Panc1 (cell line): ENCODE measurements at regions not wholly inside any gene's neighbourhood (a gene's known extent, or its start where the extent isn't known, plus 50 kb on each side); places are given as distances from the start of the nearest gene placed in this dataset.

Source experiments
- CTCF ChIP-seq: fragments of 450-650 bp; IDR thresholded peaks from 2 replicates; pipeline ENCODE4 v1.5.1; 2017; ENCODE audit warnings: mild to moderate bottlenecking
- POLR2AphosphoS5 ChIP-seq: IDR thresholded peaks from 2 replicates; pipeline ENCODE4 v1.6.1; 2012; ENCODE audit warnings: mild to moderate bottlenecking, low read depth, low read length, moderate library complexity
- REST ChIP-seq, 2 experiments: IDR thresholded peaks; 2 replicates each; pipeline ENCODE4 v1.6.1; 2011 to 2012; ENCODE audit warnings: low read depth in 2 of 2, control low read depth in 1 of 2, low read length in 1 of 2, mild to moderate bottlenecking in 1 of 2, moderate library complexity in 1 of 2; ENCODE audit not compliant: insufficient read depth in 1 of 2
- SIN3A ChIP-seq: IDR thresholded peaks from 2 replicates; pipeline ENCODE4 v1.6.1; 2012; ENCODE audit warnings: low read depth, mild to moderate bottlenecking, low read length, moderate library complexity, borderline replicate concordance; ENCODE audit not compliant: insufficient read depth
- TCF7L2 ChIP-seq: IDR thresholded peaks from 2 replicates; pipeline ENCODE4 v1.6.1; 2011; ENCODE audit warnings: mild to moderate bottlenecking, low read depth, low read length, inconsistent platforms

GRCh38 chr16:65842067-65842466, 524.4 kb upstream of the CDH5 start:
- TF ChIP-seq CTCF (no peak), REST (IDR thresholded peaks at IDR 0.05; ENCODE audit: insufficient read depth in 1 of 2, low read depth in 2 of 2, low read length in 1 of 2) (no peak), POLR2AphosphoS5 (no peak), SIN3A (no peak), TCF7L2 (no peak)
